ENCODE measurements at regions not wholly inside any gene's neighbourhood (a gene's known extent, or its start where the extent isn't known, plus 50 kb on each side); places are given as distances from the start of the nearest gene placed in this dataset.

GRCh38 chr3:86594838-86595237 is 396.1 kb downstream of the VGLL3 start:
- no peak overlapping the region for H3K4me3 ChIP-seq (ENCODE audit: low read depth, low read length)
- DNase-seq (ENCODE audit: low read depth), result no peak
- no peak for TF ChIP-seq CTCF (conservative IDR thresholded peaks at IDR 0.05; ENCODE audit: low read depth, low read length)

GRCh38 chr3:86578071-86578470 is 412.9 kb downstream of the VGLL3 start:
- no peak for DNase-seq (ENCODE audit: low read depth)
- no peak for TF ChIP-seq CTCF (conservative IDR thresholded peaks at IDR 0.05; ENCODE audit: low read depth, low read length)

GRCh38 chr3:86563400-86563970 is 427.5 kb downstream of the VGLL3 start:
- no peak overlapping the region for H3K4me3 ChIP-seq (ENCODE audit: low read depth, low read length)
- peak; percentile 68 for DNase-seq (ENCODE audit: low read depth)
- TF ChIP-seq CTCF (conservative IDR thresholded peaks at IDR 0.05; ENCODE audit: low read depth, low read length), result peak; percentile 71

More at GRCh38 chr3:86578071-86578470, 412.9 kb downstream of the VGLL3 start:
- H3K4me3 ChIP-seq (ENCODE audit: low read depth, low read length), result no peak overlapping the region

- H3K4me3 ChIP-seq (ENCODE audit: low read depth, low read length), result no peak overlapping the region
- no peak for TF ChIP-seq CTCF (conservative IDR thresholded peaks at IDR 0.05; ENCODE audit: low read depth, low read length)
- DNase-seq (ENCODE audit: low read depth), result no peak
These were observed 428.9 kb downstream of the VGLL3 start for GRCh38 chr3:86562090-86562489.

- no peak for TF ChIP-seq CTCF (conservative IDR thresholded peaks at IDR 0.05; ENCODE audit: low read depth, low read length)
- no peak overlapping the region for H3K4me3 ChIP-seq (ENCODE audit: low read depth, low read length)
- DNase-seq (ENCODE audit: low read depth), result no peak
These were observed 429.7 kb downstream of the VGLL3 start for GRCh38 chr3:86561215-86561614.

- no peak for TF ChIP-seq CTCF (conservative IDR thresholded peaks at IDR 0.05; ENCODE audit: low read depth, low read length)
- no peak for DNase-seq (ENCODE audit: low read depth)
- no peak overlapping the region for H3K4me3 ChIP-seq (ENCODE audit: low read depth, low read length)
These were observed 436.6 kb downstream of the VGLL3 start for GRCh38 chr3:86554383-86554782.

GRCh38 chr3:86547692-86548091 is 443.3 kb downstream of the VGLL3 start:
- no peak for TF ChIP-seq CTCF (conservative IDR thresholded peaks at IDR 0.05; ENCODE audit: low read depth, low read length)
- no peak for DNase-seq (ENCODE audit: low read depth)

More at GRCh38 chr3:86547692-86548091, 443.3 kb downstream of the VGLL3 start:
- H3K4me3 ChIP-seq (ENCODE audit: low read depth, low read length), result no peak overlapping the region

All from choroid plexus epithelial cell (primary cell).